Activated naive CD4-positive, alpha-beta T cell treated with anti-CD3 and anti-CD28 coated beads for 36 hours (primary cell): ENCODE measurements at regions not wholly inside any gene's neighbourhood (a gene's known extent, or its start where the extent isn't known, plus 50 kb on each side); places are given as distances from the start of the nearest gene placed in this dataset.

ENCODE experiments used
- CTCF ChIA-PET: fragments of 350-600 bp; sonication (Branson Sonifier 250); formaldehyde crosslinking; loops from one replicate; lab custom pipeline; 2021; ENCODE audit warnings: antibody characterized with exemption; lab: Charles Lee
- DNase-seq: peaks from one replicate; pipeline ENCODE4 v3.0.0-alpha.2; 2020
- H3K27ac Mint-ChIP-seq: one replicate; pipeline ENCODE4 v1.8.0; 2021; ENCODE audit warnings: mild to moderate bottlenecking, mixed read lengths
- H3K27me3 Mint-ChIP-seq: one replicate; pipeline ENCODE4 v1.8.0; 2021; ENCODE audit warnings: low read depth, mixed read lengths
- H3K36me3 Mint-ChIP-seq: one replicate; pipeline ENCODE4 v1.8.0; 2021; ENCODE audit warnings: low read depth, mixed read lengths
- H3K4me1 Mint-ChIP-seq: one replicate; pipeline ENCODE4 v1.8.0; 2021; ENCODE audit warnings: low read depth, mixed read lengths
- H3K4me3 Mint-ChIP-seq: one replicate; pipeline ENCODE4 v1.8.0; 2021; ENCODE audit warnings: mild to moderate bottlenecking, moderate library complexity, mixed read lengths
- H3K9me3 Mint-ChIP-seq: one replicate; pipeline ENCODE4 v1.8.0; 2021; ENCODE audit warnings: mixed read lengths
- intact Hi-C: fragments of 100-400 bp; cut with micrococcal nuclease; formaldehyde crosslinking; loops from one replicate; pipeline ENCODE4 v1.15.1; 2023

DNA sequence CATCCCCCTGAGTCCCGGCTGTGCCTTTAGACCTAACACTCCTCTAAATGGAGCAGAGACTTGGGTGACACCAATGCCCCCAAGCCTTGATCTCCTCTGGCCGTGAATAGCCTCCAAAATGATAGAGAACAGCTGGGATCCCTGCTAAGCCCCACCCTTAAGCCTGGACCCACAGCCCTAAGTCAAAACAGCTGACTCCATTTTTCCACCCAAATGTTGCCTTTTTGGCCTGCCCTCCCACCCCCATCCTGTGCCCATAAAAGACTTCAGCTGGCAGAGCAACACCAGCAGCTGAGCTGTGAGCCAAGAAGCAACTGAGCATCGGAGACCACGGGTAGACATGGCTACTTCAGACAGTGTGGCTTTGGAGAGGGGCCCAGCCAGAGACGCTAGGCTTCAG lies 420.8 kb downstream of the NPHP4 start:
- DNase-seq, result no peak
- intact Hi-C loops, result no loop called here
- H3K27ac Mint-ChIP-seq, result no peak overlapping the region
- H3K4me3 Mint-ChIP-seq, result no peak overlapping the region
- H3K9me3 Mint-ChIP-seq, result peaks cover 4% of the 10 kb centered on the region
- peaks cover under 1% of the 10 kb centered on the region for H3K27me3 Mint-ChIP-seq
- H3K4me1 Mint-ChIP-seq, result no peaks in the 10 kb centered on the region
- H3K36me3 Mint-ChIP-seq, result no peaks in the 10 kb centered on the region
- CTCF ChIA-PET, result interaction anchor here (0.6 kb wide), 1 partner anchor 269 kb away, joined by 3 read pairs; no protein-coding TSS in a partner anchor

GRCh38 chr1:5570931-5571330 lies 421.3 kb downstream of the NPHP4 start:
- DNase-seq, result no peak
- Mint-ChIP-seq H3K36me3 (no peaks in the 10 kb centered on the region), H3K9me3 (peaks cover 4% of the 10 kb centered on the region), H3K27ac (no peak overlapping the region), H3K4me3 (no peak overlapping the region), H3K27me3 (no peaks in the 10 kb centered on the region), H3K4me1 (no peaks in the 10 kb centered on the region)
- CTCF ChIA-PET, result interaction anchor here (0.6 kb wide), 1 partner anchor 270 kb away, joined by 3 read pairs; no protein-coding TSS in a partner anchor
- intact Hi-C loops, result no loop called here

DNA sequence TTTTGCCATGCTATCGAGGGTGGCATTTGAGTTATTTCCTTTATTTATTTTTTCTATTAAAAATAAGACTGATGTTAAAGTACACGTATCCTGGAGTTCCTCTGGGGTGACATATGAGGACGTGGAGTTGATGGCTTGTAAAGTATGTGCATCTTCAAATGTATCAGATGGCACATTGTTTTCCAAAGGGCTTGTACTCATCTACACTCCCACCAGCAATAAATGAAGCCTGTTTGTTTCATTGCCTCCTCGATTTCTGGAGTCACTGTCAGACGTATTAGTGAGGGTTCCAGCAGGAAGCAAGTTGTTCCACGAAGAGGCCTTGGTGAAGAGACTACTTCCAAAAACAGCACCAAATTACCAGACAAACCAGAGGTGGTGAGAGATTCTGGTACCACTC lies 423.9 kb downstream of the NPHP4 start:
- intact Hi-C loops, result no loop called here
- Mint-ChIP-seq H3K36me3 (no peaks in the 10 kb centered on the region), H3K27me3 (peaks cover 3% of the 10 kb centered on the region), H3K27ac (no peak overlapping the region), H3K4me3 (no peak overlapping the region), H3K4me1 (no peaks in the 10 kb centered on the region), H3K9me3 (peaks cover 4% of the 10 kb centered on the region)
- CTCF ChIA-PET, result no interaction called here
- DNase-seq, result no peak

- Mint-ChIP-seq H3K4me1 (no peaks in the 10 kb centered on the region), H3K27me3 (peaks cover 3% of the 10 kb centered on the region), H3K36me3 (no peaks in the 10 kb centered on the region), H3K27ac (no peak overlapping the region), H3K4me3 (no peak overlapping the region), H3K9me3 (peaks cover 4% of the 10 kb centered on the region)
- no peak for DNase-seq
- CTCF ChIA-PET, result no interaction called here
- intact Hi-C loops, result no loop called here
Measured at GRCh38 chr1:5567839-5568238, 424.4 kb downstream of the NPHP4 start.

DNA sequence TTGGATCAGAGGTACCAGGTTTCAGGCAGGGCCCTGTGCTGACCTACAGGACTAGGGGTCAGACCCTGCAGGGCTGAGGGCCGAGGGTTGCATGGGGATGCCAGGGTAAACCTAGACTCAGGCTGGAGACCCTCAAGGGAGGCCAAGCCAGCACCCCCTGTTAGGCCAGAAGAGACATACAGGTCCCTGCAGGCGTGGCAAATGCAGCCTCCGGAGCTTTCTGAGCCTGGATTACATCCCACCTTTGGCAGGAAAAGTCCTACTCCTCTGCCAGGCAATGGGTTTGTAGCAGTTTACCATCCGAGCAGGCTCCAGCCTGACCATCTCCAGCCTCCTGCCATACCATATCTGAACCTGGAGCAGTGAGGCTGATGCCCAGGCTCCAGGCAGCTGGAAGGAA lies 425.3 kb downstream of the NPHP4 start:
- intact Hi-C loops, result no loop called here
- no peak overlapping the region for H3K27ac Mint-ChIP-seq
- CTCF ChIA-PET, result interaction anchor here (0.5 to 2.0 kb wide), 4 partner anchors 52 to 1718 kb away, joined by 3 to 10 read pairs (median 5); no protein-coding TSS in a partner anchor
- peaks cover 4% of the 10 kb centered on the region for H3K9me3 Mint-ChIP-seq
- no peak for DNase-seq
- no peaks in the 10 kb centered on the region for H3K36me3 Mint-ChIP-seq
- H3K27me3 Mint-ChIP-seq, result peaks cover 3% of the 10 kb centered on the region
- H3K4me1 Mint-ChIP-seq, result no peaks in the 10 kb centered on the region
- no peak overlapping the region for H3K4me3 Mint-ChIP-seq

DNA sequence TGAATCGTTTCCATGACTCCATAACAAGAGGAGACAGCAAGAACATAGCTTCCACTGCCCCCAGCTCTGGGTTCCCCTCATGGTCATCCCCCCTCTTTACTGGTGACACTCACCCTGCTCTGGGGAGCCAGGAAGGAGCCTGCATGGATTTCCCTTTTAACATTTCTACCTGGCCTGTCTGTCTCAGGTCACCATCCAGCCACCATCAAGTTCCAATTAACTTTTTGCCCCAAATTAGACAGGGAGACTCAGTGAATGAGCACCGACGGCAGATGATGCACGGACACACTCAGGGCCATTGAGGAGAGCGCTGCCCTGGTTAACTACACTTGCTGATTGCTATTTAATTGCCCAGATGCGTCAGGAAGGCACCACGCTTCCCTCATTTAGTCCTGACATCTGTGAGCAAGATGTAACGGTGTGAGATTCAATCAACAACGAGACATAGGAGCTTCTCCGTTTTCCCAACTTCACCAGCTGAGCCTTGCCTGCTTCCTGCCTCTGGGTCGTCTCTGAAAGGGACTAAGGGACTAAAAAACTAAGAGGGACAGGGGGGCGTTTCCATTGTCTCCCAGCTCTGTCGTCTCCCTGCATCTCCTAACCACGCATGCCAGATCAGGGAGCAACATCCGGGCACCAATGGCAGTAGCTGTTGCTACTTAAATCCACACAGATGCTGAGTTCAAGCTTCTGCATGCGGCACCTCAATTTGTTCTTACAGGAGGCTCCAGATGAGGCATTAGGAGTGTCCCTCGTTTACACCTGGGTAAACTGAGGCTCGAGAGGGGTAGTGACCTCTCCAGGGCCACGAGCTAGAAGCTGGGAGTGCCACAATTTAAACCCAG lies 426.7 kb downstream of the NPHP4 start:
- H3K27me3 Mint-ChIP-seq, result peaks cover 3% of the 10 kb centered on the region
- CTCF ChIA-PET, result interaction anchor here (1.5 to 2.0 kb wide), 2 partner anchors 51 to 55 kb away, joined by 7 to 10 read pairs; no protein-coding TSS in a partner anchor
- H3K9me3 Mint-ChIP-seq, result peaks cover 4% of the 10 kb centered on the region
- intact Hi-C loops, result no loop called here
- no peaks in the 10 kb centered on the region for H3K36me3 Mint-ChIP-seq
- no peak overlapping the region for H3K27ac Mint-ChIP-seq
- H3K4me1 Mint-ChIP-seq, result no peaks in the 10 kb centered on the region
- DNase-seq, result no peak
- H3K4me3 Mint-ChIP-seq, result no peak overlapping the region

DNA sequence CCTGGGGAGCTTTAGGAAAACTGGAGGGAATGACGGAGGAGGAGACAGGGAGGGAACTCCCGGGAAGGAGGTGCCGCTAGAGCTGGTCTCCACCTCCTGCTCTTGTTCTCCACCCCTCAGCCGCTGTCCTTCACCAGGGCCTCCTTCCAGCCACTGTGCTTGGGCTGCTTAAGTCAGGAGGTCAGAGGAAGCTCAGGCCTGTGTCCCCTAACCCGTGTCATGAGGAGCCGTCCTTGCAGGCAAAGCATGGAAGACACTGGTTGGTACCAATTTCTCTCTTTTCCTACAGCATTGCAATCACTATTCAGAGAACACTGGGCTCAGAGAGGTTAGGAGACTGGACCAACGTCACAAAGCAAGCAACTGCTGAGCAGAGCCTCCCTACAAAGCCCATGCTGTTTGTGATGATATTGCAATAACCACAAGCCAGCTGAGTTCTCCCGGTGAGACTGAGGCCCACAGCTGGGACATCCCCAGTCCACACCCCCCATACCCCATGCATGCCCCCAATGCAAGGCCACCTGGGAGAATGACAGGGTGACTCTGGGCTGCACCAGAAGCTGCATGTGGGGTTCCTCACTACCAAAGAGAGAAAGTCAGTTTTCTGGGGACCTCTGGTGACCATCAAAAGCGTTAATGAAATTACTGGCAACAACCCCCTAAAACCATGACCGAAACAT lies 427.5 kb downstream of the NPHP4 start:
- H3K27me3 Mint-ChIP-seq, result peaks cover 3% of the 10 kb centered on the region
- CTCF ChIA-PET, result interaction anchor here (2.0 kb wide), 1 partner anchor 55 kb away, joined by 10 read pairs; no protein-coding TSS in a partner anchor
- intact Hi-C loops, result no loop called here
- no peak for DNase-seq
- H3K27ac Mint-ChIP-seq, result no peak overlapping the region
- peaks cover 4% of the 10 kb centered on the region for H3K9me3 Mint-ChIP-seq
- H3K36me3 Mint-ChIP-seq, result no peaks in the 10 kb centered on the region
- no peaks in the 10 kb centered on the region for H3K4me1 Mint-ChIP-seq
- no peak overlapping the region for H3K4me3 Mint-ChIP-seq

DNA sequence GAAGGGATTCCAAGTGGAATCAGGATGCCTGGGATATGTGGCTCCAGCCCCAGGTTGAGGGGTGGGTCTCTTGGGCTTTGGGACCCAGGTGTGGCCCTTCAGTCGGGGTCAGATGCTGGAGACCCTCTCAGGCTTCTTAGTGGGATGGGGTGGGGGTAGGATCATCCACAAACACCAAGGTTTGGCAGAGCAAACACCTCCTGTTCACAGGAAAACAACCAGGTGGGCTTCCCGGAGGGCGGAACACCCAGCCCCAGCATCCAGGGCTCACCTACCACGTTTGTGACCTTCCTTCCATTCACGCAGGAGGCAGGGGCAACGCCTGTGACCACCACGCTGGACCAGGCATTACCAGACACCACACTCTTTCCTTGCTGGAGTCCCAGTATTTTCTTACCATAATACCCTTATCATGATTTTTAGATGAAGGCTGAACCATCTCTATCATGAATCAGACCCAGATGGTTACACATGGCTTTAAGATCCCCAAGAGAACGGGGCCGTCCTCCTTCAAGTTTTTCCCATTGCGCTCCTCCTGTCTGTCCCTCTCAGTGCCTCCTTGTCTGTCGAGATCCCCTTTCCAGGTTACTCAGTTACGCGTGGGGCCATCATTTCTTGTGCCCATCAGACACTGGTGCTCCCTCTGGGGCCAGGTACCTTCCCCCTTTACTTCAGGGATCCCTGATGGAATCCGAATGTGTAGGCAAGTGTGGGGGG lies 428.2 kb downstream of the NPHP4 start:
- intact Hi-C loops, result no loop called here
- Mint-ChIP-seq H3K4me1 (no peaks in the 10 kb centered on the region), H3K4me3 (no peak overlapping the region), H3K27ac (no peak overlapping the region), H3K36me3 (no peaks in the 10 kb centered on the region), H3K9me3 (peaks cover 2% of the 10 kb centered on the region), H3K27me3 (peaks cover 3% of the 10 kb centered on the region)
- no peak for DNase-seq
- CTCF ChIA-PET, result no interaction called here

GRCh38 chr1:5562769-5563168 lies 429.5 kb downstream of the NPHP4 start:
- DNase-seq, result no peak
- H3K4me3 Mint-ChIP-seq, result no peak overlapping the region
- H3K9me3 Mint-ChIP-seq, result peaks cover 12% of the 10 kb centered on the region
- no peaks in the 10 kb centered on the region for H3K4me1 Mint-ChIP-seq
- H3K27ac Mint-ChIP-seq, result no peak overlapping the region
- peaks cover 3% of the 10 kb centered on the region for H3K27me3 Mint-ChIP-seq
- CTCF ChIA-PET, result no interaction called here
- H3K36me3 Mint-ChIP-seq, result peaks cover 1% of the 10 kb centered on the region
- intact Hi-C loops, result no loop called here

GRCh38 chr1:5562331-5562730 lies 429.9 kb downstream of the NPHP4 start:
- H3K9me3 Mint-ChIP-seq, result peaks cover 12% of the 10 kb centered on the region
- H3K27me3 Mint-ChIP-seq, result peaks cover 3% of the 10 kb centered on the region
- no peak for DNase-seq
- CTCF ChIA-PET, result no interaction called here
- intact Hi-C loops, result no loop called here
- no peak overlapping the region for H3K4me3 Mint-ChIP-seq
- H3K27ac Mint-ChIP-seq, result no peak overlapping the region
- H3K4me1 Mint-ChIP-seq, result no peaks in the 10 kb centered on the region
- H3K36me3 Mint-ChIP-seq, result peaks cover 1% of the 10 kb centered on the region

DNA sequence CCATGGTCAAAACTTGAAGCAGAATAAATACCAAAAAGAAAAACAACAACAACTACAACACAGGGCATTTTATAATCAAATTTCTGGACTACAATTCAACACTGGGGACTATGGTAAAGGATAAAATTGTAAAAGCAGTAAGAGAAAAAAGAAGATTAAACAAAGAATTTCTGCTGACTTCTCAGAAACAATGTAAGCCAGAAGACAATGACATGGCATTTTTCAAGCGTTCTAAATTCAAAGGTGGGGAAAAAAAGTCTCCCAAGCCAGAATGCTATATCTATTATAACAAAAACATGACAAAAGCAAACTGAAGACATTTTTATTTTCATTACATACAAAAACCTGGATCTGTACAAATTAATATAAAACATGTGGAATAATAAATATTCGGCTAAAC lies 433.1 kb downstream of the NPHP4 start:
- H3K36me3 Mint-ChIP-seq, result peaks cover 1% of the 10 kb centered on the region
- no peaks in the 10 kb centered on the region for H3K4me1 Mint-ChIP-seq
- peaks cover 12% of the 10 kb centered on the region for H3K9me3 Mint-ChIP-seq
- H3K27ac Mint-ChIP-seq, result no peak overlapping the region
- CTCF ChIA-PET, result no interaction called here
- no peak overlapping the region for H3K4me3 Mint-ChIP-seq
- peaks cover 6% of the 10 kb centered on the region for H3K27me3 Mint-ChIP-seq
- no peak for DNase-seq
- intact Hi-C loops, result no loop called here

DNA sequence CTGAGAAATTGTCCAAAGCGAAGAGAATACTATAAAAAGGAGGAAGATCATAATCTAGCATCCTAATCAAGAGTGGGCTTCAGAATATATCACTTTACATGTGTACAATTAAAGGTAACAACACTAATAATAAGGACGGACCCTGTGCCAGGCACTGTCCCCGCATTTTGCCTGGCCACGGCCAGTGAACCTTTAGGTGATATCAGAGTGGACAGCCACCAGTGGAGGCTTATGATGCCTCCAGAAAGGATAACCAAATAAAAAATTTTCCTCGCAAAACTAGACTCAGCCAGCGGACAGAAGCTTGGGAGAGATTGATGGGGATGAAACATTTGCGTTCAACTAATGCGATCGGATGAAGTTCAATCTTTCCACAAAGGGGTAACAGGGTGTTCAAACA lies 436.4 kb downstream of the NPHP4 start:
- H3K27ac Mint-ChIP-seq, result no peak overlapping the region
- H3K4me3 Mint-ChIP-seq, result no peak overlapping the region
- intact Hi-C loops, result no loop called here
- no peak for DNase-seq
- CTCF ChIA-PET, result no interaction called here
- H3K4me1 Mint-ChIP-seq, result peaks cover 5% of the 10 kb centered on the region
- H3K9me3 Mint-ChIP-seq, result peaks cover 12% of the 10 kb centered on the region
- H3K36me3 Mint-ChIP-seq, result peaks cover 1% of the 10 kb centered on the region
- H3K27me3 Mint-ChIP-seq, result peaks cover 10% of the 10 kb centered on the region
